ENCODE measurements at regions not wholly inside any gene's neighbourhood (a gene's known extent, or its start where the extent isn't known, plus 50 kb on each side); places are given as distances from the start of the nearest gene placed in this dataset.
"Not testable (repeated sequence)": the region's sequence is repeated elsewhere in the genome, so short reads cannot be mapped to it uniquely, and the experiment has no call there.

DNA sequence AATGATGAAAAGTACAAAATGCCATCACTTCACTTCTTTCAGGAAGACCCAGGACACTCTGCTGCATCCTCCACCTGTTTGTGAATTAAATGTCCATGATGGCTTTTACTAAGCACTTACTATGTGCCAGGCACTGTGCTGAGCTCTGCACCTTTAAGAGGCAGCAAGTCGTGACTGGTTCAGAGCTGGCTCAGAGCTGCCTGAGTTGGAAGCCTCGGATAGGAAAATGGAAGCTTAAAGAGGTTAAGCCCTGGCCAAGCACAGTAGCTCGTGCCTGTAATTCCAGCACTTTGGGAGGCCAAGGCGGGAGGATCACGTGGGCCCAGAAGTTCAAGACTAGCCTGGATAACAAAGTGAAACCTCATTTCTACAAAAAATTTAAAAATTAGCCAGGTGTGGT lies 95.6 kb downstream of the SNX5 start:
- DNase-seq: no peak

GRCh38 chr20:17872434-17872833 lies 96.2 kb downstream of the SNX5 start:
- no peak for DNase-seq

GRCh38 chr20:17871886-17872285 lies 96.7 kb downstream of the SNX5 start:
- DNase-seq: no peak

GRCh38 chr20:17871181-17871580 lies 97.4 kb downstream of the SNX5 start:
- DNase-seq: no peak

GRCh38 chr20:17870086-17870740 lies 98.4 kb downstream of the SNX5 start:
- no peak for DNase-seq

DNA sequence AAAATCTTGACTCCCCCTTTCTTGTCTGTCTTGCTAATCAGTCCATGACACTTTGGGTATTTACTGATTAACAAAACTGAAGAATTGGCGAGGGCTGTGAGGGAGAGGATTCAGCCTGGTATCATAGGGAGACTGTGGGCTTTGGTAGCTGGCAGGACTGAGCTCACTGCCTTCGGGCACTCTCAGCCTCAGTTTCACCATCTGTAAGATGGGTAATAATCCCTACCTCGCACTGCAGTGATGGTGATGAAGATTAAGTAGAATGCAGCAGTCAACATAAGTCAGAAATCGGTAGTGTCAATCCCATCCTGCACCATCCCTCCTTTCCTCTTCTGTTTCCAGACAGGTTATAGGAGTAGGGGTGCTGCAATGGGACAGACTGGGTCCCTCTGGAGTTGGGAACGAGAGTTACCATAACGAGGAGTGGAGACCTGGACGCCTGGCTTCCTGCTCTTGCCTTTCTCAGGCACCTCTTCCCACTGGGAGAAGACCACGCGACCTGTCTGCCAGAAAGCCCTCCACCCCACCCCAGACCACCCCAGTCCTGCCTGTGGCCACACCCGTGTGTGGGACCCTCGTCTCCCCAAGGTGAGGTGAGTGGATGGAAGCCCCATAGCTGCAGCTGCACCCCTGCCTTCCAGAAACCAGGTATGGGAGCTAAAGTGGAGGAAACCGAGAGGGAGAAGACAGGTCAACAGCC lies 99.1 kb downstream of the SNX5 start:
- DNase-seq: no peak

- DNase-seq: no peak
These were observed 99.8 kb downstream of the SNX5 start for GRCh38 chr20:17868700-17869231.

- no peak for DNase-seq
These were observed 100.4 kb downstream of the SNX5 start for GRCh38 chr20:17868151-17868550.

DNA sequence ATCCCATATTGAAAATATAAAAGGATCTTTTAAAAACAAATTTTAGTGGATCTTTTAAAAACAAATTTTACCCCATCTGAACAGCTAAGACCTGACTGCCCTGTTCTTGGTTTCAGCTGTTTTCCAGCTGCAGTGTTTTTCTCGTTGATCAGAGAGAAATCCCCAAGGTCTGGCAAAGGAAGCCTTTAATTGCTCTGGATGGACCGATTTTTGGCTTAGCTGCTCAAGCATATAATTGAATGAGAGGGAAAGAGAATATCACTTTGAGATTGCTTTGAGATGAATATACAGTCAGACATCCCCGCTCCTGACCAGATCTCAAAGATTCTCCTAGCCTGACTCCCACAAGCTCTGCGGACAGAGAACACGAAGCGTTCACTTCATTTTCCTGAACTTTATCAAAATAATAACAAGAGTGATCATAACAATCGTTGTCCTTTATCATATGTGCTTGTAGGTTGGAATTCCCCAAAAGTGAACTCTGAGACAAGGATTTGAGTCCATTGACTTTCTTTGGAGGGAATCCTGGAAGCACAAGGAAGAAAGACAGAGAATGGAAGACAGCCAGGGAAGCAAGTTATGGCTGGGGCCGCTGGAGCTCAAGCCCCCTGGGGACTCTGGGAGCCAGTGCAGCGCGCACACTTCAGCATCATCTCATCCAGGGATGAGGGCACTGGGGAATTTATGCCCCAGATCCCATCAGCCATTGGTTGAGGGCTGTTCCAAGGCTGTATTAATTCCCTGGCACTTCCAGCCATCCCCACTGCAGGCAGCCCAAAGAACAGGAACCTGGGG lies 101.3 kb downstream of the SNX5 start:
- DNase-seq: no peak

GRCh38 chr20:17866234-17867001 lies 102.2 kb downstream of the SNX5 start:
- no peak for DNase-seq

DNA sequence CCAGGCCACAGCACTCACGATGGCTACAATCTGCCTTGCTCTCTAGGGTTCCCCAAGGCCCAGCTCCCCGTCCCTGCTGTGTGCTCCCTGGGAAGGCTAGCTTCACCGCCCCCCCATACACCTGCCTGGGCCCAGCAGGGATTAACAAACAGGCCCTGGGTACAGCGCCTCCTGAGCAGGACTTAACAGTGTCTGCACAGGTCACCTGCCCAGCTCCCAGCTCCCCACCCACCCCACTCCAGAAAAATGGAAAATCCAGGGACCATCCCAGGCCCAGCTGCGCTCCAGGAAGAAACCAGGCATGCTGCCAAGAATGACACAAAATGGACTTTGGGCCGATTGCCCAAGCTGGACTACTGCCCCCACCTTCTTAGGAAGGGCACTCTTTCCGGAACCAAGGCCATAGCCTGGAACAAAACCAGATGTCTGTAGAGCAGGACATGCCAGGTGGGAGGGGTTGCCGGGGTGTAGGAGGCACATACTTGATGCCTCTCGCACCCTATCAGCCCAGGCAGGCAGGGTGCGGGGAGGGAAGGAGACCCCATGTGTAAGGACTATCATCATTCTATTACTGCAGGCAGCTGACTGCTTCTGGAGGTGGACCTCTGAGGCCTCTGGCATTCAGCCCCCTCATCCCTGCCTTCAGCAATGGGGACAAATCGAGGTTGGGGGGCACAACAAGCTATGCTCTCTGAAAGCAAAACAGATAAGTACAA lies 104.9 kb downstream of the SNX5 start:
- no peak for DNase-seq

DNA sequence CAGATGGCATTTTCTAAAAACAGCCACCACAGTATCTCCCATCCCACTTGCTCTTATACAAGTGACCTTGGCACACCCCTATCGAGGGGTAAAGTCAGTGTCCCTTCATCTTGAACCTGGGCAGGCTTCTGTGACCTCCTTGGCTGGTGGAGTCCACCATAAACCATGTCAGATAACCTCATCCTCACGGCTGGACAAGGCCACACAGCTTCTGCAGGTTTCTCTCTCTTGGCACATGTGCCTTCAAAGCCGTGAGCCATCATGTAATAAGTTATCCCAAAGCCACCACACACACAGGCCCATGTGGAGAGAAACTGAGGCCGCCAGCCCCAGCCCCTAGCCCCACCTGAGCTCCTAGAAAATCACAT lies 105.4 kb downstream of the SNX5 start:
- no peak for DNase-seq

DNA sequence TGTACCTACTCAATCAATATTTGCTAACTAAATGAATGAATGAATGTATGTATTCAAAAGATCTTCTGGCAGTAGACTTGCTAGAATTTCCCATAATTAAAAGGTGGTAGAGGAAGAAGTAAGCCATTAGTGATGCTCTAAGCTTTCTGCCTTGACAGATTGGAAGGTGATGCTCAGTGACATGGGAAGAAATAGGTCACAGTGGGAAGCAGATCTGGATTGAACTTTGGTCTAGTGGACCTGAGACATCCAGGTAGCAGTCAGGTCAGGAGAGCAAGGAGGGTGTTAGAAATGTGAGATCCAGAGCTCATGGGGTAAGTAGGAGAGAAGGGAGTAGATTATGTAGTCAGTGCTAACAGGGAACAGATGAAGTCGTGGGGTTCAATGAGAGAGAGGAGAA lies 106.4 kb downstream of the SNX5 start:
- no peak for DNase-seq

- DNase-seq: not testable (repeated sequence)
These were observed 107.0 kb downstream of the SNX5 start for GRCh38 chr20:17861620-17862019.

GRCh38 chr20:17860301-17861197 lies 108.0 kb downstream of the SNX5 start:
- DNase-seq: no peak

GRCh38 chr20:17859616-17860232 lies 108.9 kb downstream of the SNX5 start:
- DNase-seq: peak; percentile 23

DNA sequence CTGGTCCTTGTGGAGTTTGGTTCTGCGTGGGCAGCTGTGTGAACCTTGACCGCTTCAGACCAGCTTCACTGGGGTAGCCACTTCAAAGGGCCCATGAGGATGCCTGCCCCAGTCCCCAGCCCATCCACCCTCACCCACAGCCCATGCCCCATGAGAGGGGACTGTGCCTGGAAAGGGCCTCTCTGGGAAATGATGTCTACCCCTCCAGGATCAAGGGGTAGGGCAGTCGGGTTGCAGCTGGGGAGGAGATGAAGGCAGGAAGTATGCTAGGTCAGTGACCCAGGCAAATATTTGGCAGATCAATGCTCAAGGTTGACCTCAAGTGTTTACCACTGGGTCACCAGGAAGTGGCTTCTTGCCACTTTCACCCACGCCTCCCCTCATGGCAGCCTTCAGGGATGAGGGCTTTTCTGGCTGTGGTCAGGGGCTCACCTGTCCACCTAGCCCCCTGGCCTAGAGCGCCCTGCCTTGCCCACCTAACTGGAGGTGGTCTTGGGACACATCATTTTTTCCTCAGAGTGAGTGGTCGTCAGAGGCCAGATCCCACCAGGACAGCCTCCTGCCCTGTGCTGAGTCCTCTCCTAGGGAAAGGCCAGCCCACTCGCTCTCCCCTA lies 109.5 kb downstream of the SNX5 start:
- no peak for DNase-seq

DNA sequence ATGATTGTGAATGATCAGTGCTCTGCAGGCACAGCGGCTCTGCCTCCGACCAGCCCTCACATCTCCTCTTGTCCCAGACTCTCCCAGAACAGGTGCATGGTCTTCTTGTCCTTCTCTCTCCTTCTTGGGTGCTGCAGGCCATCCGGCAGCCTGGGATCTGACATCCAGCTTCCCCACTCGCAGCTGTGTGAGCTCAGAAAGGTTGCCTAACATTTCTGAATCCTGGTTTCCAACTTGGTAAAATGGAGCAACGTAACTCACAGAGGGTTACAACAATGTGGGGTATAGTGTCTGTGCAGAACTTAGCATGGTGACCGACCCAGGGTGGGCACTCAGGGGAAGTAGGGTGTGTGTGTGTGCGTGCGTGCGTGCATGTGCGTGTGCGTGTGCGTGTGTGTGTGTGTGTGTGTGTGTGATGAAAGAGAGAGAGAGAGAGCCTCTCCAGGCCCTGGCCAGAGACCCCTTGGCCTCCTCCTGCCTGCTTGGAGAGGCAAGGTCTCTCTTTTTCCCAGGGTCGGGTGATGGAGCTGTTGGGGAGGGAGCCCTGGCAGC lies 110.1 kb downstream of the SNX5 start:
- DNase-seq: no peak

DNA sequence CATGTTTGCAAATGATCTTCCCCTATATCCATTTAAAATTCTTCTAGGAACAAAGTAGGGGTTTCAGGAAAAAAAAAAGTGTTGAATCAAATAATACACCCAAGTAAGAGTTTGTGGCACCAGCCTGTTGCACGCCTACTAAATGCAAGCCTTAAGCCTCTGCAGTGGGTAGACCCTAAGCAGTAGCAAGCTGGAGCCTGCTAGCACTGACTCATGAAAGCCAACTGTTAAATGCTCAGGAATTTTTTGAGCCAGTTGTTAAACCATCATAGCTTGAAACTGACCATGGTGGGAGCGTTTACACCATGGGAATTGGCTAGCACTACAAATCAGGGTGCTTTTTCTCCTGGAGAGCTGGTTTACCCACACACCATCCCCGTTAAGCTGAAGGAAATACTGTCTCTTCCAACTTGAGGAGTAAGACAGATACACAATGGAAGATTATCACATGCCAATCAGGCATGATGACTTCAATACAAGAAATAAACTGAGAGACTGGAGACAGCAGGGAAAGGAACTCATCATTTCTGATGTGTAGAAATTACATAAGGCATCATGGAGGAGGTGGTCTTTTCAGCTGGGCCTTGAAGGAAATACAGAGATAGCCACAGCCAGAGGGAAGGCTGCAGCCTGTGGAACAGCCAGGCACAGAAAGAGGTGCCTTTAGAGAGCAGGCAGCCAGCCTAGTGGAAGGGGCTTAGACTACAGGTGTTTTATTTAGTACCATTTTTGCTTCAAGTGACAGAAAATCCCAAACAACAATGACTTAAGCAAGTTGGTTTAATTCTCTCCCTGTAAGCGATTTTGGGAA lies 110.8 kb downstream of the SNX5 start:
- DNase-seq: no peak

Data from activated effector memory CD4-positive, alpha-beta T cell treated with Interleukin-2 at 50 U/mL for 16 hours (primary cell).